Pons (tissue), 1 donor: ENCODE measurements at regions not wholly inside any gene's neighbourhood (a gene's known extent, or its start where the extent isn't known, plus 50 kb on each side); places are given as distances from the start of the nearest gene placed in this dataset.
"Not testable (repeated sequence)": the region's sequence is repeated elsewhere in the genome, so short reads cannot be mapped to it uniquely, and the experiment has no call there.

Experiments used
- DNase-seq: peaks from one replicate; pipeline ENCODE4 v3.0.0-alpha.2; 2016; ENCODE audit warnings: low spot score

GRCh38 chr21:27388825-27389224 lies 421.9 kb upstream of the ADAMTS5 start:
- no peak for DNase-seq

GRCh38 chr21:27382404-27382803 lies 415.5 kb upstream of the ADAMTS5 start:
- no peak for DNase-seq

- no peak for DNase-seq
These were observed 413.4 kb upstream of the ADAMTS5 start for GRCh38 chr21:27380303-27380702.

- DNase-seq, result no peak
These were observed 412.5 kb upstream of the ADAMTS5 start for GRCh38 chr21:27379354-27379753.

- DNase-seq, result no peak
These were observed 405.5 kb upstream of the ADAMTS5 start for GRCh38 chr21:27372381-27372780.

- DNase-seq, result no peak
These were observed 405.1 kb upstream of the ADAMTS5 start for GRCh38 chr21:27371975-27372331.

- no peak for DNase-seq
These were observed 404.5 kb upstream of the ADAMTS5 start for GRCh38 chr21:27371115-27371974.

- no peak for DNase-seq
These were observed 403.2 kb upstream of the ADAMTS5 start for GRCh38 chr21:27369978-27370571.

- DNase-seq, result no peak
These were observed 402.3 kb upstream of the ADAMTS5 start for GRCh38 chr21:27369234-27369633.

- no peak for DNase-seq
These were observed 399.9 kb upstream of the ADAMTS5 start for GRCh38 chr21:27366646-27367235.

- no peak for DNase-seq
These were observed 399.1 kb upstream of the ADAMTS5 start for GRCh38 chr21:27366036-27366435.

- no peak for DNase-seq
These were observed 398.5 kb upstream of the ADAMTS5 start for GRCh38 chr21:27365394-27365793.

- no peak for DNase-seq
These were observed 397.0 kb upstream of the ADAMTS5 start for GRCh38 chr21:27363719-27364477.

GRCh38 chr21:27362249-27362648 lies 395.4 kb upstream of the ADAMTS5 start:
- DNase-seq, result peak; percentile 6

- DNase-seq, result no peak
These were observed 392.3 kb upstream of the ADAMTS5 start for GRCh38 chr21:27359141-27359540.

- no peak for DNase-seq
These were observed 386.0 kb upstream of the ADAMTS5 start for GRCh38 chr21:27352885-27353284.

- no peak for DNase-seq
These were observed 379.2 kb upstream of the ADAMTS5 start for GRCh38 chr21:27346041-27346448.

GRCh38 chr21:27339902-27340301 lies 373.0 kb upstream of the ADAMTS5 start:
- DNase-seq, result no peak

GRCh38 chr21:27338007-27338406 lies 371.1 kb upstream of the ADAMTS5 start:
- DNase-seq, result not testable (repeated sequence)

GRCh38 chr21:27333096-27333495 lies 366.2 kb upstream of the ADAMTS5 start:
- no peak for DNase-seq

- no peak for DNase-seq
These were observed 362.5 kb upstream of the ADAMTS5 start for GRCh38 chr21:27329255-27329851.

GRCh38 chr21:27326301-27326700 lies 359.4 kb upstream of the ADAMTS5 start:
- DNase-seq, result no peak
